ENCODE measurements at regions not wholly inside any gene's neighbourhood (a gene's known extent, or its start where the extent isn't known, plus 50 kb on each side); places are given as distances from the start of the nearest gene placed in this dataset.

- TF ChIP-seq EZH2phosphoT487 (IDR thresholded peaks at IDR 0.05; ENCODE audit: low read depth) (no peak), CTCF (IDR thresholded peaks at IDR 0.05; ENCODE audit: low read depth, low read length) (no peak)
These were observed 447.1 kb downstream of the QKI start for GRCh38 chr6:163861627-163862026.
